GM18870 (cell line): ENCODE measurements at regions not wholly inside any gene's neighbourhood (a gene's known extent, or its start where the extent isn't known, plus 50 kb on each side); places are given as distances from the start of the nearest gene placed in this dataset.
"Not testable (repeated sequence)": the region's sequence is repeated elsewhere in the genome, so short reads cannot be mapped to it uniquely, and the experiment has no call there.

Source experiments
- ATAC-seq: cut with Tn5 transposase; IDR thresholded peaks from one replicate; pipeline ENCODE4 v1.9.1; 2021; ENCODE audit warnings: moderate library complexity; ENCODE audit not compliant: unreplicated experiment

GRCh38 chr12:87439990-87440827 lies 589.0 kb downstream of the C12orf50 start:
- no peak for ATAC-seq

- ATAC-seq = no peak
Observed at GRCh38 chr12:87430444-87430843, 598.8 kb downstream of the C12orf50 start.

GRCh38 chr12:87428701-87429277 lies 600.4 kb downstream of the C12orf50 start:
- no peak for ATAC-seq

- ATAC-seq = no peak
Observed at GRCh38 chr12:87427770-87428169, 601.4 kb downstream of the C12orf50 start.

- ATAC-seq = no peak
Observed at GRCh38 chr12:87425942-87426554, 603.2 kb downstream of the C12orf50 start.

- not testable (repeated sequence) for ATAC-seq
Observed at GRCh38 chr12:87421233-87421632, 608.0 kb downstream of the C12orf50 start.

- no peak for ATAC-seq
Observed at GRCh38 chr12:87413784-87414183, 615.4 kb downstream of the C12orf50 start.

GRCh38 chr12:87406926-87407325 lies 622.3 kb downstream of the C12orf50 start:
- no peak for ATAC-seq

- no peak for ATAC-seq
Observed at GRCh38 chr12:87405918-87406317, 623.3 kb downstream of the C12orf50 start.

GRCh38 chr12:87394168-87394567 lies 635.0 kb downstream of the C12orf50 start:
- ATAC-seq = not testable (repeated sequence)

- no peak for ATAC-seq
Observed at GRCh38 chr12:87388376-87388775, 640.8 kb downstream of the C12orf50 start.

GRCh38 chr12:87385322-87385721 lies 643.9 kb downstream of the C12orf50 start:
- no peak for ATAC-seq

- no peak for ATAC-seq
Observed at GRCh38 chr12:87384226-87384625, 645.0 kb downstream of the C12orf50 start.

- ATAC-seq = no peak
Observed at GRCh38 chr12:87383680-87384079, 645.5 kb downstream of the C12orf50 start.

- ATAC-seq = no peak
Observed at GRCh38 chr12:87382959-87383566, 646.1 kb downstream of the C12orf50 start.

GRCh38 chr12:87382436-87382835 lies 646.8 kb downstream of the C12orf50 start:
- ATAC-seq = no peak

- ATAC-seq = no peak
Observed at GRCh38 chr12:87381742-87382141, 647.5 kb downstream of the C12orf50 start.

GRCh38 chr12:87378526-87378925 lies 650.7 kb downstream of the C12orf50 start:
- no peak for ATAC-seq

- no peak for ATAC-seq
Observed at GRCh38 chr12:87376722-87377121, 652.5 kb downstream of the C12orf50 start.

- no peak for ATAC-seq
Observed at GRCh38 chr12:87369161-87369560, 660.0 kb downstream of the C12orf50 start.

- ATAC-seq = no peak
Observed at GRCh38 chr12:87368259-87368658, 660.9 kb downstream of the C12orf50 start.

GRCh38 chr12:87365423-87365822 lies 663.8 kb downstream of the C12orf50 start:
- no peak for ATAC-seq
